HG03457 (cell line): ENCODE measurements at regions not wholly inside any gene's neighbourhood (a gene's known extent, or its start where the extent isn't known, plus 50 kb on each side); places are given as distances from the start of the nearest gene placed in this dataset.
"Not testable (repeated sequence)": the region's sequence is repeated elsewhere in the genome, so short reads cannot be mapped to it uniquely, and the experiment has no call there.

Source experiments
- ATAC-seq: cut with Tn5 transposase; IDR thresholded peaks from one replicate; pipeline ENCODE4 v1.9.1; 2021; ENCODE audit warnings: moderate number of reproducible peaks; ENCODE audit not compliant: unreplicated experiment

- ATAC-seq = no peak
Observed at GRCh38 chr5:29561564-29561963, 1631.9 kb upstream of the CDH6 start.

DNA sequence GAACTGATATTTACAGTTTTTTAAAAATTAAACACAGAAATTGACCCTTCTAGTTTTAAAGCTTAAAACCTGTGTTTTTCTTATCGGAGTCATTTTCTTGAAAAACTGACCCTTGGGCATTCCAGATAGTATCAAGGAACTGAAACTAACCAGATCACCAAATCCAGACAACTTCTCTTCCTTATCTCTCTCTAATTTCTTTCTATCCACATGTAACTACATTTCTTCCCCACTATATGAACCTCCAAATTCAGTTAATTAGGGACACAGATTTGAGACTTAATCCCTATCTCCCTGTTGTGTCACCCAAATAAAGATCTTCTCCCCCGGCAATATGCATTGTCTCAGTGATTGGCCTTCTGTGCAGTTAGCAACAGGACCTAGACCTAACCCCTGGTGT is 1643.0 kb upstream of the CDH6 start:
- ATAC-seq = no peak

- ATAC-seq = no peak
Observed at GRCh38 chr5:29548262-29548661, 1645.2 kb upstream of the CDH6 start.

- ATAC-seq = no peak
Observed at GRCh38 chr5:29547236-29547865, 1646.1 kb upstream of the CDH6 start.

DNA sequence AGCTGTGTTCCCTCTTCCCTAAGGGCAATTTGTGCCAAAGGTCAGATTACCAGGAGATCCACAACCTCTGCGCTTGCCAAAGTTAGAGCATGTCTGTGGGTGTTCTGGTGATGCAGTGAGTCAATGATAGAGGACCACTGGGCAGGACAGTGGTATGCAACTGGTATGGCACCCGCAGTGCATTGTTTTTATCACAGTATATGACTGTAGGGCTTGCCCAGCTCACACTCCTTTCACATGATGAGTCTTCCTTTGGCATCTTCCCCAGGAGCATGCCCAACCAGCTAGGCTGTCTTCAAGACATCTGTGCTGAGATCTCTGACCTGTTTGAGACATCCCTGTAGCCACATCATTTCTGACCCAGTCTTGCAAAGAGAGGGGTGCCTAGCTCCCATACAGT is 1650.0 kb upstream of the CDH6 start:
- no peak for ATAC-seq

DNA sequence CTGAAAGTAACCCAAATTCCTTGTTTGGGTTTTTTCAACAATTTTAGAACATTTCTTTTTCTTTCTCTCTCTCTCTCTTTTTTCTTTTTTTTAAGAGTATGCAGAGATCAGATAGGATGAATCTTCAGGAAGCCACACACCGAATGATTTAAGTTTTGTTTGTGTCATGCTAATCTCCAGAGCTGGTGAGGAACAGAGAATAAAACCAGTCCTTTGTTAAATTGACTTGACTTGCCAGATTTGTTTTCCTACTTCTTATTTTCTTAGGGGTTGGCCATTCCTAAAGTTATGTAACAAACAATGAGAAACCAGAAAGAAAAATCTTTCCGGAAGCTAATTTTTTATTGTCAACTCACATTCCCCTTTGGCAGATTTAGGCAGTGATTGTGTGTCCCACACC is 1669.3 kb upstream of the CDH6 start:
- ATAC-seq = no peak

GRCh38 chr5:29518176-29518575 is 1675.3 kb upstream of the CDH6 start:
- no peak for ATAC-seq

DNA sequence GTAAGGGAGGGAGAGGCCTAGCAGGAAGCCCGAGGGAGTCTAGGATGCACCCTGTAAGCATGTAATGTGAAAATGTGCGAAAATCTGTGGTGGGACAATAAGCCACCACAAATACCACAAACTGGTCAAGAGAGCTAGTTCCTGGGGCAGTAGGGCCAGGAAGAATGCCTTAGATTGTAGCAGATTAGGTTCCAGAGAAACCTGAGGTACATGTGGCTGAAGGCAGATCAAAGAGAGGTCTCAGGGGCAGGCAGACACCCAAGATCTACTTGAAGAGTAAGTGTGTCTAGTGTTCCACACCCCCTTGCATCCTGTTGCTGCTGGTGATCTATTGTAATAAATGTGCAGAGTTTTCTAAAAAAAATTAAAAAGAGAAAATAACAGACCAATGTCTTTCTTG is 1677.3 kb upstream of the CDH6 start:
- no peak for ATAC-seq

GRCh38 chr5:29508131-29508530 is 1685.4 kb upstream of the CDH6 start:
- ATAC-seq = no peak

GRCh38 chr5:29504411-29504810 is 1689.1 kb upstream of the CDH6 start:
- no peak for ATAC-seq

DNA sequence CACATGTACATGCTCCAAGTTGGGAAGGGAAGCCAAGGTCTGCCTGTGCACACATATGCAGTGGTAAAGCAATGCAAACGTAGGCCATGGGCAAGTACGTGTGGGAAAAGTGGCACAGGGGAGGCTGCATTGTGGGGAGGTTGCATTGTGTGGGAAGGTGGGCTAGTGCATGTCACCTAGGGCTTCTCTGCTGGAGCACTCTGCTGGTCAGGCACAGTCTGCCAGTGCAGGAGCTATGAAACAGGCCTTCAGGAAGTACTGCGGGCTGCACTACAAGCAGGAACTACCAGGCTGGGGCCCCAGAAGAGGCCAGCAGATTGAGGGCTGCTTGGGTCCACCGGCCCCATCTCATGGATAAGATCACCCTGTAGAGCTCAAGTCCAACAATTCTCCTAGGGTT is 1694.6 kb upstream of the CDH6 start:
- ATAC-seq = no peak

- ATAC-seq = no peak
Observed at GRCh38 chr5:29498412-29498811, 1695.1 kb upstream of the CDH6 start.

DNA sequence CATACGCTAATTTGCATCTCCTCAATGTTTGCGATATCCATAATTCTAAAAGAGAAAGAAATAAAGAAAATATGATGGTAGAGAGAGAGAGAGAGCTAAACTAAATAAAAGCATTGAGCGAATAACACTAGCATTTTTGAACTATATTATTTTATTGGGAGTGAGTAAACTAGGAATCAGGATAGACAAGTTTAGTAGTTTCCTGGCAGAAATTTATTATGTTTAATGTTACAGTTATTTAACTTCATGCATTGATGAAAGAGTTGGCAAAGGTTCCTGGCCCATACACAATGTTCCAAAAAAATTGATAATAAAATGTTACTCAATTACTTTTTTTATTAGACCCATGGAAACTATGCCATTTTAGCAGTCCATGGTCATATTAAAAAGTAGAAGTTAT is 1708.2 kb upstream of the CDH6 start:
- no peak for ATAC-seq

- ATAC-seq = no peak
Observed at GRCh38 chr5:29469581-29469980, 1723.9 kb upstream of the CDH6 start.

DNA sequence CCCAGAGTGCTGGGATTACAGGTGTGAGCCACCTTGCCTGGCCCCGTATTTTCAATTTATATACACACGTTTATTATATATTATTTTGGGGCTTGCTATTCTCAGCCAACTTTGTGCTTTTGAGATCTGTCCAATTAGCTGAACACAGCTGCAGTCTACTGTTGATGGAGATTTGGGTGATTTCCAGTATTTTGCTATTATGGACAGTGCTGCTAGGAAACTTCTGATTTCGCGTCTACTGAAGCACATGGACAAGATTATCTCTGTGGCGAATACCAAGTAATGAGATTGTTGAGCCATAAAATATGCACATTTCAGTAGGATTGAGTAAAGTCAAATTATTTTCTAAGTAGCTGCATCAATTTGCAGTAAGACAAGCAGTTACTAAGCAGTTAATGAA is 1731.2 kb upstream of the CDH6 start:
- ATAC-seq = no peak

GRCh38 chr5:29460971-29461559 is 1732.4 kb upstream of the CDH6 start:
- ATAC-seq = no peak

GRCh38 chr5:29451004-29451403 is 1742.5 kb upstream of the CDH6 start:
- ATAC-seq = not testable (repeated sequence)

DNA sequence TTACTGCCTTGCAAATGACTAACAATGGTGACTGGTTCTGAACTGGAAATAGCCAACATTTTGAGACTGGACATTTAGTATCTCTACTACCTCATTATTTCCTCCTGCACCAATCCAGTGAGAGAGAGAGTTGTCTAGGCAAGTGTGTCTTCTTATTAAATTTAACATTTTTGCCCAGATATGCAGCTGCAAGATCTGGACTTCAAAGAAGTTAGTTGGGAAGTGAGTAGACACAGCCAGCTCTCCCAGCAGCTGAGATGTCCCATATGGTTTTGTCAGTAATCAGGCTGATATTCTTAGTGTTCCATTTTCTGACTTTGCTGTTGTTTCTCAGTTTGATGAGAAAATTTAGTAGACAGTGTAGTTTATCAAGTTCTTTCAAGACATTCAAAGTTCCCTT is 1778.8 kb upstream of the CDH6 start:
- no peak for ATAC-seq

DNA sequence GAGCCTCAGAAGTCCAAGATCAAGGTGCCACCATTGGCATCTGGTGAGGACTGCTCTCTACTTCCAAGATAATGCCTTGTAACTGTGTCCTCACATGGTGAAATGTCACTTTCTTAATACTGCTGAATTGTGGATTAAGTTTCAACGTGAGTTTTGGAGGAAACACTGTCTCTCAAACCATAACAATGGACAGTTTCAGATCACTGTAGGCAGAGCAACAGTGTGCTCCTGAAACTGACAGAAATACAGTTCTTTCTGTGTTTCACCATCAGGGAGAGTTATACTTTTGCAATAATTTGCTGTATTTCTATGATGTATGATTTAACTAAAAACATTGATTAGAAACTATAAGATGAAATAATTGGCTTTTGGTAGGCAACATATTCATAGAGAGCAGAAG is 1780.5 kb upstream of the CDH6 start:
- ATAC-seq = no peak

DNA sequence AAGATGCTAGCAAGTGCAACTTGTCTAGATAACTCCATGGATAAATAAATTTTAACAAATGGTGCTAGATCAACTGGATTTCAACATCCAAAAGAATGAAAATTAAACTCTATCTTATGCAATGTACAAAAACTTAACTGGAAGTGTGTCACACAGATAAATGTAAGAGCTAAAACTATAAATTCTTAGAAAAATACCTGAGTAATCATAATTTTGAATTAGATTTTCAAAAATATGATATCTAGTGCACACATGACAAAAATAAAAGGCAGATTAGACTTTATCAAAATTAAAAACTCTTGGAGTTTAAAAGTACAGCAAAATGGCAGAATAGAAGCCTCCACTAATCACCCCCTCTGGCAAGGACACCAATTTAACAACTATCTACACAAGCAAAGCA is 1791.2 kb upstream of the CDH6 start:
- ATAC-seq = no peak

DNA sequence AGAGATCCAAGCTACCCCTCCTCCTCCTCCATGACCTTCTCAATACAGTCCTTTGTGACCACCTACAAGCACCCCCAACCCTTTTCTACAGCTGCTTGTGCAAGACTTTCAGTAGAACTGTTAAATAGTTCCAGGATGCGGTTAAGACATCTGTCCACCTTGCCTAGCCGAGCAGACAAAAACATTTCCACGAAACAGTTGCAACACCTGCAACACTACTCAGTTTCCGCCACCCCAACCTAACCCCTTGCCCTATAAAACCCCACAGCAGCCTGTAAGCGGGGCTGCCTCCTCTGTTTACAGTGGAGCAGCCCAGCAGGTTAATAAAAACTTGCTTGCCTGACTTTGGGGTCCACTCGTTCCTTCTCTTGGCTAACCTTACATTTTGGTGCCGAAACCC is 1803.5 kb upstream of the CDH6 start:
- ATAC-seq = no peak

- no peak for ATAC-seq
Observed at GRCh38 chr5:29387384-29387783, 1806.1 kb upstream of the CDH6 start.

GRCh38 chr5:29382780-29383179 is 1810.7 kb upstream of the CDH6 start:
- no peak for ATAC-seq
